ENCODE measurements at regions not wholly inside any gene's neighbourhood (a gene's known extent, or its start where the extent isn't known, plus 50 kb on each side); places are given as distances from the start of the nearest gene placed in this dataset.

GRCh38 chr4:12145106-12145505, 716.4 kb upstream of the HS3ST1 start:
- H3K4me3 ChIP-seq (ENCODE audit: low read depth, low read length), result no peak overlapping the region
- no peak for DNase-seq (ENCODE audit: low read depth)
- TF ChIP-seq, protein P1, sequence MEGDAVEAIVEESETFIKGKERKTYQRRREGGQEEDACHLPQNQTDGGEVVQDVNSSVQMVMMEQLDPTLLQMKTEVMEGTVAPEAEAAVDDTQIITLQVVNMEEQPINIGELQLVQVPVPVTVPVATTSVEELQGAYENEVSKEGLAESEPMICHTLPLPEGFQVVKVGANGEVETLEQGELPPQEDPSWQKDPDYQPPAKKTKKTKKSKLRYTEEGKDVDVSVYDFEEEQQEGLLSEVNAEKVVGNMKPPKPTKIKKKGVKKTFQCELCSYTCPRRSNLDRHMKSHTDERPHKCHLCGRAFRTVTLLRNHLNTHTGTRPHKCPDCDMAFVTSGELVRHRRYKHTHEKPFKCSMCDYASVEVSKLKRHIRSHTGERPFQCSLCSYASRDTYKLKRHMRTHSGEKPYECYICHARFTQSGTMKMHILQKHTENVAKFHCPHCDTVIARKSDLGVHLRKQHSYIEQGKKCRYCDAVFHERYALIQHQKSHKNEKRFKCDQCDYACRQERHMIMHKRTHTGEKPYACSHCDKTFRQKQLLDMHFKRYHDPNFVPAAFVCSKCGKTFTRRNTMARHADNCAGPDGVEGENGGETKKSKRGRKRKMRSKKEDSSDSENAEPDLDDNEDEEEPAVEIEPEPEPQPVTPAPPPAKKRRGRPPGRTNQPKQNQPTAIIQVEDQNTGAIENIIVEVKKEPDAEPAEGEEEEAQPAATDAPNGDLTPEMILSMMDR (IDR thresholded peaks at IDR 0.05; ENCODE audit: low read depth, low read length, missing control alignments), result no peak
- in situ Hi-C loops (cut with HindIII; ENCODE audit: low sequenced_read_pairs), result no loop called here

DNA sequence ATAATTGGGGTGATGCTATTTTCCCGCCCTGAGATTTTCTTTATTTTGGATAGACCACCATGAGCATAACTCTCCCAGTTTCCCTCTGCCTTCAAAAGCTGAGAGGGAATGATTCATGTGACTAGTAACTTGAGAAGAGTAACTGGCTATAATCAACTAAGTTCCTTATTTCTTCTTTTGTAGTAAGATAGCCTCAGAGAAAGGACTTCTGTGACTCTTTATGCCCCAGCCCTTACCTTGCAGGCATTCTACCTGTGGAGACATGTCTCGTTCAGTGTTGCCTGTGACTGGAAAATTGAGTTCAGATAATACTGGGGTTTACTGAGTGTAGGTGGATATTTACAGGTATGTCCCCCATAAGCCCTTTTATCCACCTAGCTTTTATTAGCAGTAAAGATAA, 715.4 kb upstream of the HS3ST1 start:
- TF ChIP-seq, protein P1 (IDR thresholded peaks at IDR 0.05; ENCODE audit: low read depth, low read length, missing control alignments), result no peak
- no peak for DNase-seq (ENCODE audit: low read depth)
- in situ Hi-C loops (cut with HindIII; ENCODE audit: low sequenced_read_pairs), result no loop called here
- H3K4me3 ChIP-seq (ENCODE audit: low read depth, low read length), result no peak overlapping the region

DNA sequence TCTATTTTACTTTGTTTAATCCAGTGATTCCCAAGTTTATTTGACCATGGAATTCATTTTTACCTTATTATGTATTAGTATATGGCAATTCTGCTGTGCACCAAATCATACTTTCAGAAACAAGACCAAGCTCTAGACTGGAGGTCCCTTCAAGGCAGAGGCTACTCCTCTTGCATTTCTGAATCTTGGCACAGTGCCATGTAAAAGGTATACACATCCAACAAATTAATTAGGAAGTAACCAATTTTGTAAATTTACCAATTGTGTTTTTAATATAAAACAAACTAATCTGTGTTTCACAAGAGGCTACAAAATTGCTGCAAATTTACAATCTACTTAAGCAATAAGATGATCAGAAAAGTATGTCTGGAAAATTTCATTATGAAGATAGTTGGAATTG, 712.2 kb upstream of the HS3ST1 start:
- TF ChIP-seq, protein P1 (IDR thresholded peaks at IDR 0.05; ENCODE audit: low read depth, low read length, missing control alignments), result no peak
- H3K4me3 ChIP-seq (ENCODE audit: low read depth, low read length), result no peak overlapping the region
- in situ Hi-C loops (cut with HindIII; ENCODE audit: low sequenced_read_pairs), result no loop called here
- no peak for DNase-seq (ENCODE audit: low read depth)

DNA sequence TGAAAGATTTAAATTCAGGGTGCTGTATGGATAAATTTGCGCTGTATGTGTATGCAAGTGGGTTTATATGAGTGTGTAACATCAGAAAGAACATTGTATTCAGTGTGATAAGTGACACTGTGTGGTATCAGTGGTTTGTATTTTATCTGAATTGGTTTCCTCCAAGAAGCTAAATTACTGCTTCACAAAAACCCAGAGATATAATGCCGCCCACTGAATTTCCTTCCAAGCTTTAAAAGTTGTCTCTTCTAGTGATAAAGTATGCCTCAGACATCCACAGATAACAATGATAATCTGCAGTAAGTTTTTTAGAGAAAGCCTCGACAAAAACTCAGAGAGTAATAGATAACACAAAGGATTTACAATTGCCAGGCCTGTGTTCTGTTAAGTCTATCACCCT, 710.6 kb upstream of the HS3ST1 start:
- TF ChIP-seq, protein P1 (IDR thresholded peaks at IDR 0.05; ENCODE audit: low read depth, low read length, missing control alignments), result no peak

DNA sequence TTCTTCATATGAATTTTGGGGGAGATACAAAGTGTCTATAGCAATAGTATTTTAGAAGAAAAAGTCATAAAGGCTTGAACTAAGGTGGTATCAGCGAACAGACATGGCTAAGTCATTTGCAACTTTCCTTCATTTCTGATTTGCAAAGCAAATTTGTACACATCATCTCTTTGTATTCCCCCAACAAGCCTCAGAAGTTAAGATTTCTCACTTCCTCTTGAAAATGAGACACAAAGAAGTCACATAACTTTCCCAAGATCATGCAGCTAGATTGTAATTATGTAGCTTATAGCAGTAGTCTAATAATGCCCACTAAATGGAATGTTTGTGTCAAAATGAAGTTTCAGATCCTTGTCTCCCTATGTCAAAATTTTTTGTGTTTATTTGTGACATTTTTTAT, 709.8 kb upstream of the HS3ST1 start:
- TF ChIP-seq, protein P1 (IDR thresholded peaks at IDR 0.05; ENCODE audit: low read depth, low read length, missing control alignments), result no peak
- no peak overlapping the region for H3K4me3 ChIP-seq (ENCODE audit: low read depth, low read length)
- no peak for DNase-seq (ENCODE audit: low read depth)
- in situ Hi-C loops (cut with HindIII; ENCODE audit: low sequenced_read_pairs), result loop anchor here (10.0 kb wide), 1 partner anchor 64 kb away; no protein-coding TSS in a partner anchor

More for the DNA sequence above, 710.6 kb upstream of the HS3ST1 start:
- in situ Hi-C loops (cut with HindIII; ENCODE audit: low sequenced_read_pairs), result loop anchor here (10.0 kb wide), 1 partner anchor 64 kb away; no protein-coding TSS in a partner anchor
- no peak overlapping the region for H3K4me3 ChIP-seq (ENCODE audit: low read depth, low read length)
- no peak for DNase-seq (ENCODE audit: low read depth)

DNA sequence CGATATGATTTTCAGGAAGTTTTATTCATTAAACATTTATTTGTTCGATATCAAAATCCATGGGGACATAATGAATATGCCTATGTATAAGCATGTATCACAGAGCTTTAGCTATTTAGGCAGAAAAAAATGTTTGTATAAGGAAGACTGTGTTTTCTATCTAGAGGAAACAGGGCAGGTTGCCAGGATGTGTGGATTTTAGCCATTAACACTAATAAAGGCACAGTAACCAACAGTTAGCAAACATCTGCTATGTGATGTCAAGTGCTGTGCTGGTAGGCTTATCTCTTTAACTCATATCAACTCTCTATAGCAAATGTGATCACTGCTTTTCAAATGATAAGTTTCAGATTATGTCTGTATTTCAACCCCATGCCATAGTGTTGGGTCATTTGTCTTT, 708.9 kb upstream of the HS3ST1 start:
- TF ChIP-seq, protein P1 (IDR thresholded peaks at IDR 0.05; ENCODE audit: low read depth, low read length, missing control alignments), result no peak
- DNase-seq (ENCODE audit: low read depth), result no peak

DNA sequence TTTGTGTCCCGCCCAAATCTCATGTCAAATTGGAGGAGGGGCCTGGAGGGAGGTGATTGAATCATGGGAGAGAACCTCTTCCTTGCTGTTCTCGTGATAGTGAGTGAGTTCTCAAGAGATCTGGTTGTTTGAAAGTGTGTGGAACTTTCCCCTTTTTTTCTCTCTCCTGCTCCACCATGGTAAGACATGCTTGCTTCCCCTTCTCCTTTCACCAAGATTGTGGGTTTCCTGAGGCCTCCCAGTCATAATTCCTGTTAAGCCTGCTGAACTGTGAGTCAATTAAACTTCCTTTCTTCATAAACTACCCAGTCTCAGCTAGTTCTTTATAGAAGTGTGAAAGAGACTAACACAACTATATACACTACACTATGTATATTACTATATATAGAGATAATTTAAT, 697.8 kb upstream of the HS3ST1 start:
- in situ Hi-C loops (cut with HindIII; ENCODE audit: low sequenced_read_pairs), result no loop called here

More for the DNA sequence above, 708.9 kb upstream of the HS3ST1 start:
- in situ Hi-C loops (cut with HindIII; ENCODE audit: low sequenced_read_pairs), result loop anchor here (10.0 kb wide), 1 partner anchor 63 kb away; no protein-coding TSS in a partner anchor
- no peak overlapping the region for H3K4me3 ChIP-seq (ENCODE audit: low read depth, low read length)

More for the DNA sequence above, 697.8 kb upstream of the HS3ST1 start:
- no peak overlapping the region for H3K4me3 ChIP-seq (ENCODE audit: low read depth, low read length)
- no peak for DNase-seq (ENCODE audit: low read depth)
- TF ChIP-seq, protein P1 (IDR thresholded peaks at IDR 0.05; ENCODE audit: low read depth, low read length, missing control alignments), result no peak
